ENCODE measurements at regions not wholly inside any gene's neighbourhood (a gene's known extent, or its start where the extent isn't known, plus 50 kb on each side); places are given as distances from the start of the nearest gene placed in this dataset.
"Not testable (repeated sequence)": the region's sequence is repeated elsewhere in the genome, so short reads cannot be mapped to it uniquely, and the experiment has no call there.

DNA sequence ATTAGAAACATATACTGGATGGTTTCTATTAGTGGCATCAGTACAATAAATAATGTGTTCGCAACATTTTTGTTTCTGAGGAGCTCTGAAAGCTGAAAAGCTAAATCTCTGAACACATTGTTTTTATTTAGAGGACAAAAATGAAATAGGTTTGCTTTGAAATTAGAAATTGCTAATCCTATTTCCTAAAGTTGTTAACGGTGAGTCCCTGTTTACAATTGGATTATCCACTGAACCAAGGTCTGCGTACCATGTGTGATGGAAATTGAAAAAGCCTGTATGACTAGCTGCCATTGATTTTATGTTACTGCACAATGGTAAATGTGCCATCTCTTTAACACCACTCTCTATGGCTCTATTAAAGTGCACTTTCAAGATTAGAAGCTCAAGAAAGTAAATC, 297.7 kb upstream of the NUDT12 start (continued):
- TF ChIP-seq, protein P1, sequence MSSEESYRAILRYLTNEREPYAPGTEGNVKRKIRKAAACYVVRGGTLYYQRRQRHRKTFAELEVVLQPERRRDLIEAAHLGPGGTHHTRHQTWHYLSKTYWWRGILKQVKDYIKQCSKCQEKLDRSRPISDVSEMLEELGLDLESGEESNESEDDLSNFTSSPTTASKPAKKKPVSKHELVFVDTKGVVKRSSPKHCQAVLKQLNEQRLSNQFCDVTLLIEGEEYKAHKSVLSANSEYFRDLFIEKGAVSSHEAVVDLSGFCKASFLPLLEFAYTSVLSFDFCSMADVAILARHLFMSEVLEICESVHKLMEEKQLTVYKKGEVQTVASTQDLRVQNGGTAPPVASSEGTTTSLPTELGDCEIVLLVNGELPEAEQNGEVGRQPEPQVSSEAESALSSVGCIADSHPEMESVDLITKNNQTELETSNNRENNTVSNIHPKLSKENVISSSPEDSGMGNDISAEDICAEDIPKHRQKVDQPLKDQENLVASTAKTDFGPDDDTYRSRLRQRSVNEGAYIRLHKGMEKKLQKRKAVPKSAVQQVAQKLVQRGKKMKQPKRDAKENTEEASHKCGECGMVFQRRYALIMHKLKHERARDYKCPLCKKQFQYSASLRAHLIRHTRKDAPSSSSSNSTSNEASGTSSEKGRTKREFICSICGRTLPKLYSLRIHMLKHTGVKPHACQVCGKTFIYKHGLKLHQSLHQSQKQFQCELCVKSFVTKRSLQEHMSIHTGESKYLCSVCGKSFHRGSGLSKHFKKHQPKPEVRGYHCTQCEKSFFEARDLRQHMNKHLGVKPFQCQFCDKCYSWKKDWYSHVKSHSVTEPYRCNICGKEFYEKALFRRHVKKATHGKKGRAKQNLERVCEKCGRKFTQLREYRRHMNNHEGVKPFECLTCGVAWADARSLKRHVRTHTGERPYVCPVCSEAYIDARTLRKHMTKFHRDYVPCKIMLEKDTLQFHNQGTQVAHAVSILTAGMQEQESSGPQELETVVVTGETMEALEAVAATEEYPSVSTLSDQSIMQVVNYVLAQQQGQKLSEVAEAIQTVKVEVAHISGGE (tag by site-specific recombination; conservative IDR thresholded peaks at IDR 0.05; ENCODE audit: low read depth) = no peak
- no peak for TF ChIP-seq ZNF433 (tag by site-specific recombination; IDR thresholded peaks at IDR 0.05; ENCODE audit: low read depth)
- TF ChIP-seq, protein P2, sequence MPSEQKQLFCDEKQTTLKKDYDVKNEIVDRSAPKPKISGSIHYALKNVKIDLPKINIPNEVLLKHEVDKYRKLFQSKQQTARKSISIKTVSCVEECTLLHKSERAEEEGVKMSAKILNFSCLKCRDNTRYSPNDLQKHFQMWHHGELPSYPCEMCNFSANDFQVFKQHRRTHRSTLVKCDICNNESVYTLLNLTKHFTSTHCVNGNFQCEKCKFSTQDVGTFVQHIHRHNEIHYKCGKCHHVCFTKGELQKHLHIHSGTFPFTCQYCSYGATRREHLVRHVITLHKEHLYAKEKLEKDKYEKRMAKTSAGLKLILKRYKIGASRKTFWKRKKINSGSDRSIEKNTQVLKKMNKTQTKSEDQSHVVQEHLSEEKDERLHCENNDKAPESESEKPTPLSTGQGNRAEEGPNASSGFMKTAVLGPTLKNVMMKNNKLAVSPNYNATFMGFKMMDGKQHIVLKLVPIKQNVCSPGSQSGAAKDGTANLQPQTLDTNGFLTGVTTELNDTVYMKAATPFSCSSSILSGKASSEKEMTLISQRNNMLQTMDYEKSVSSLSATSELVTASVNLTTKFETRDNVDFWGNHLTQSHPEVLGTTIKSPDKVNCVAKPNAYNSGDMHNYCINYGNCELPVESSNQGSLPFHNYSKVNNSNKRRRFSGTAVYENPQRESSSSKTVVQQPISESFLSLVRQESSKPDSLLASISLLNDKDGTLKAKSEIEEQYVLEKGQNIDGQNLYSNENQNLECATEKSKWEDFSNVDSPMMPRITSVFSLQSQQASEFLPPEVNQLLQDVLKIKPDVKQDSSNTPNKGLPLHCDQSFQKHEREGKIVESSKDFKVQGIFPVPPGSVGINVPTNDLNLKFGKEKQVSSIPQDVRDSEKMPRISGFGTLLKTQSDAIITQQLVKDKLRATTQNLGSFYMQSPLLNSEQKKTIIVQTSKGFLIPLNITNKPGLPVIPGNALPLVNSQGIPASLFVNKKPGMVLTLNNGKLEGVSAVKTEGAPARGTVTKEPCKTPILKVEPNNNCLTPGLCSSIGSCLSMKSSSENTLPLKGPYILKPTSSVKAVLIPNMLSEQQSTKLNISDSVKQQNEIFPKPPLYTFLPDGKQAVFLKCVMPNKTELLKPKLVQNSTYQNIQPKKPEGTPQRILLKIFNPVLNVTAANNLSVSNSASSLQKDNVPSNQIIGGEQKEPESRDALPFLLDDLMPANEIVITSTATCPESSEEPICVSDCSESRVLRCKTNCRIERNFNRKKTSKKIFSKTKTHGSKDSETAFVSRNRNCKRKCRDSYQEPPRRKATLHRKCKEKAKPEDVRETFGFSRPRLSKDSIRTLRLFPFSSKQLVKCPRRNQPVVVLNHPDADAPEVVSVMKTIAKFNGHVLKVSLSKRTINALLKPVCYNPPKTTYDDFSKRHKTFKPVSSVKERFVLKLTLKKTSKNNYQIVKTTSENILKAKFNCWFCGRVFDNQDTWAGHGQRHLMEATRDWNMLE (tag by site-specific recombination; conservative IDR thresholded peaks at IDR 0.05; ENCODE audit: low read depth) = no peak

DNA sequence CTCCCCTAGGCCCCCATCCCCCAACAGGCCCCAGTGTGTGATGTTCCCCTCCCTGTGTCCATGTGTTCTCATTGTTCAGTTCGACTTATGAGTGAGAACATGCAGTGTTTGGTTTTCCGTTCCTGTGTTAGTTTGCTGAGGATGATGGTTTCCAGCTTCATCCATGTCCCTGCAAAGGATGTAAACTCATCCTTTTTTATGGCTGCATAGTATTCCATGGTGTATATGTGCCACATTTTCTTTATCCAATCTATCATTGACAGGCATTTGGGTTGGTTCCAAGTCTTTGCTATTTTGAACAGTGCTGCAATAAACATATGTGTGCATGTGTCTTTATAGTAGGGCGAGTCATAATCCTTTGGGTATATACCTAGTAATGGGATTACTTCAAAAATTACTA, 295.8 kb upstream of the NUDT12 start:
- H3K4me3 ChIP-seq (ENCODE audit: low read depth, low read length); H3K9me3 ChIP-seq (ENCODE audit: control insufficient read depth, insufficient read depth, low read depth, low read length); H3K27ac ChIP-seq (ENCODE audit: extremely low read depth, low read depth, low read length); H3K4me1 ChIP-seq (ENCODE audit: control insufficient read depth, insufficient read depth, low read length); H3K36me3 ChIP-seq (ENCODE audit: control insufficient read depth in 2 of 2, insufficient read depth in 1 of 2, low read length in 2 of 2); POLR2A ChIA-PET: not testable (repeated sequence)
- CTCF ChIA-PET = interaction anchor here (1.7 kb wide), 1 partner anchor 29 kb away, joined by 6 read pairs; no protein-coding TSS in a partner anchor
- TF ChIP-seq, protein P3, sequence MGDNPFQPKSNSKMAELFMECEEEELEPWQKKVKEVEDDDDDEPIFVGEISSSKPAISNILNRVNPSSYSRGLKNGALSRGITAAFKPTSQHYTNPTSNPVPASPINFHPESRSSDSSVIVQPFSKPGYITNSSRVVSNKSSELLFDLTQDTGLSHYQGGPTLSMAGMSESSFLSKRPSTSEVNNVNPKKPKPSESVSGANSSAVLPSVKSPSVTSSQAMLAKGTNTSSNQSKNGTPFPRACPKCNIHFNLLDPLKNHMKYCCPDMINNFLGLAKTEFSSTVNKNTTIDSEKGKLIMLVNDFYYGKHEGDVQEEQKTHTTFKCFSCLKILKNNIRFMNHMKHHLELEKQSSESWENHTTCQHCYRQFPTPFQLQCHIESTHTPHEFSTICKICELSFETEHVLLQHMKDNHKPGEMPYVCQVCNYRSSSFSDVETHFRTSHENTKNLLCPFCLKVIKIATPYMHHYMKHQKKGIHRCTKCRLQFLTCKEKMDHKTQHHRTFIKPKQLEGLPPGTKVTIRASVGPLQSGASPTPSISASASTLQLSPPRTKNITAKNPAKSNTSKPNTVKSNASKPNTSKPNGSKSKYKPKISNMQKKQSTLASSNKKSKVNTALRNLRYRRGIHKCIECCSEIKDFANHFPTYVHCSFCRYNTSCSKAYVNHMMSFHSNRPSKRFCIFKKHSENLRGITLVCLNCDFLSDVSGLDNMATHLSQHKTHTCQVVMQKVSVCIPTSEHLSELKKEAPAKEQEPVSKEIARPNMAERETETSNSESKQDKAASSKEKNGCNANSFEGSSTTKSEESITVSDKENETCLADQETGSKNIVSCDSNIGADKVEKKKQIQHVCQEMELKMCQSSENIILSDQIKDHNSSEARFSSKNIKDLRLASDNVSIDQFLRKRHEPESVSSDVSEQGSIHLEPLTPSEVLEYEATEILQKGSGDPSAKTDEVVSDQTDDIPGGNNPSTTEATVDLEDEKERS (tag by site-specific recombination; IDR thresholded peaks at IDR 0.05) = 0 out of 2 replicates have a peak, but pooled peaks have one; percentile 9
- TF ChIP-seq ZNF146 (tag by site-specific recombination; IDR thresholded peaks at IDR 0.05) = peak; percentile 60; the same call in 1 of the 2 replicates

DNA sequence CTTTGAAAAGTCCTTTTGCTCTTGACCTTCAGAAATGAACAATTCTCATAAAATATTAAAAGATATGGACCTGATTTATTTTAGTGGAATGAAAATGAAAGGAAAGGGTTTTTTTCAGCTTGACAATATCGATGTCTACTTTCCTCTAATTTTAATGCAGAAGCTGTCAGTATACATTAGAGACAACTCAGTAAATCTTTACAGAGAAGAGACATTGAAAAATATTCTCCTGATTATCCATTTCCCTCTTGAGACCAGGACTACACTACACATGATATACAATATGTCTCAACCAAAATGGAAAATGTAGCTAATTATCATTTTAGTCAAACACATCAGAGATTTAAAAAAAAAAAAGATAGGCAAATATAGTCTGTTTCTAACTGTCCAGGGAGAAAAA, 288.5 kb upstream of the NUDT12 start:
- TF ChIP-seq ZNF184 (tag by site-specific recombination; IDR thresholded peaks at IDR 0.05) = no peak
- H3K4me3 ChIP-seq (ENCODE audit: low read depth, low read length) = no peak overlapping the region
- ChIA-PET CTCF (interaction anchor here (0.5 to 2.0 kb wide), 2 partner anchors 22 to 157 kb away, joined by 3 to 7 read pairs; no protein-coding TSS in a partner anchor), POLR2A (no interaction called here)
- H3K4me1 ChIP-seq (ENCODE audit: control insufficient read depth, insufficient read depth, low read length) = no peaks in the 10 kb centered on the region
- H3K9me3 ChIP-seq (ENCODE audit: control insufficient read depth, insufficient read depth, low read depth, low read length) = no peaks in the 10 kb centered on the region
- no peaks in the 10 kb centered on the region for H3K36me3 ChIP-seq (ENCODE audit: control insufficient read depth in 2 of 2, insufficient read depth in 1 of 2, low read length in 2 of 2)
- H3K27ac ChIP-seq (ENCODE audit: extremely low read depth, low read depth, low read length) = no peak overlapping the region

DNA sequence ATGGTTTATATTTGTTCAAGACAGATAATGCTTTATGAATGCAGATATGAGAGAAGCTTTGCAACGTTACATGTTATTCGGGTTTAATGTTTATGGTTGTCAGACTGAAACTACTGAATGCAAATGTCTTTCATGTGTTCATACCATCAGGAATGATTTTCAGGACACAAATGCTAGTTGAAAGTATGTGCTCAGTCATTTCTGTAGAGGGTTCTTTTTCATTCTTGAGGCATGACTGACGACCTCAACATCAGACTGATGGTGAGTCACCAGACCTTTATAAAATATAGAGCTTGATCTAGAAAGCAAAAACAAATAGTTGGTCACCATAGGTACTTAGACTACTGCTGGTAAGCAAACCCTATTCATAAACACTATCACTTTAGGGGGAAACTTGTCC, 287.3 kb upstream of the NUDT12 start:
- no peak overlapping the region for H3K4me3 ChIP-seq (ENCODE audit: low read depth, low read length)
- no peak overlapping the region for H3K27ac ChIP-seq (ENCODE audit: extremely low read depth, low read depth, low read length)
- CTCF ChIA-PET = interaction anchor here (2.0 kb wide), 1 partner anchor 20 kb away, joined by 7 read pairs; no protein-coding TSS in a partner anchor
- no peaks in the 10 kb centered on the region for H3K4me1 ChIP-seq (ENCODE audit: control insufficient read depth, insufficient read depth, low read length)
- no peaks in the 10 kb centered on the region for H3K36me3 ChIP-seq (ENCODE audit: control insufficient read depth in 2 of 2, insufficient read depth in 1 of 2, low read length in 2 of 2)
- no peaks in the 10 kb centered on the region for H3K9me3 ChIP-seq (ENCODE audit: control insufficient read depth, insufficient read depth, low read depth, low read length)
- POLR2A ChIA-PET = no interaction called here
- TF ChIP-seq KLF10 (tag by site-specific recombination; IDR thresholded peaks at IDR 0.05) (no peak), ZNF324 (tag by site-specific recombination; IDR thresholded peaks at IDR 0.05) (no peak), ZNF48 (tag by site-specific recombination; IDR thresholded peaks at IDR 0.05) (no peak), GLIS2 (tag by site-specific recombination; IDR thresholded peaks at IDR 0.05) (no peak)
- TF ChIP-seq, protein P4, sequence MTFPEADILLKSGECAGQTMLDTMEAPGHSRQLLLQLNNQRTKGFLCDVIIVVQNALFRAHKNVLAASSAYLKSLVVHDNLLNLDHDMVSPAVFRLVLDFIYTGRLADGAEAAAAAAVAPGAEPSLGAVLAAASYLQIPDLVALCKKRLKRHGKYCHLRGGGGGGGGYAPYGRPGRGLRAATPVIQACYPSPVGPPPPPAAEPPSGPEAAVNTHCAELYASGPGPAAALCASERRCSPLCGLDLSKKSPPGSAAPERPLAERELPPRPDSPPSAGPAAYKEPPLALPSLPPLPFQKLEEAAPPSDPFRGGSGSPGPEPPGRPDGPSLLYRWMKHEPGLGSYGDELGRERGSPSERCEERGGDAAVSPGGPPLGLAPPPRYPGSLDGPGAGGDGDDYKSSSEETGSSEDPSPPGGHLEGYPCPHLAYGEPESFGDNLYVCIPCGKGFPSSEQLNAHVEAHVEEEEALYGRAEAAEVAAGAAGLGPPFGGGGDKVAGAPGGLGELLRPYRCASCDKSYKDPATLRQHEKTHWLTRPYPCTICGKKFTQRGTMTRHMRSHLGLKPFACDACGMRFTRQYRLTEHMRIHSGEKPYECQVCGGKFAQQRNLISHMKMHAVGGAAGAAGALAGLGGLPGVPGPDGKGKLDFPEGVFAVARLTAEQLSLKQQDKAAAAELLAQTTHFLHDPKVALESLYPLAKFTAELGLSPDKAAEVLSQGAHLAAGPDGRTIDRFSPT (tag by site-specific recombination; IDR thresholded peaks at IDR 0.05) = no peak
- TF ChIP-seq, protein P5, sequence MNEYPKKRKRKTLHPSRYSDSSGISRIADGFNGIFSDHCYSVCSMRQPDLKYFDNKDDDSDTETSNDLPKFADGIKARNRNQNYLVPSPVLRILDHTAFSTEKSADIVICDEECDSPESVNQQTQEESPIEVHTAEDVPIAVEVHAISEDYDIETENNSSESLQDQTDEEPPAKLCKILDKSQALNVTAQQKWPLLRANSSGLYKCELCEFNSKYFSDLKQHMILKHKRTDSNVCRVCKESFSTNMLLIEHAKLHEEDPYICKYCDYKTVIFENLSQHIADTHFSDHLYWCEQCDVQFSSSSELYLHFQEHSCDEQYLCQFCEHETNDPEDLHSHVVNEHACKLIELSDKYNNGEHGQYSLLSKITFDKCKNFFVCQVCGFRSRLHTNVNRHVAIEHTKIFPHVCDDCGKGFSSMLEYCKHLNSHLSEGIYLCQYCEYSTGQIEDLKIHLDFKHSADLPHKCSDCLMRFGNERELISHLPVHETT (tag by site-specific recombination; IDR thresholded peaks at IDR 0.05) = no peak

All from HEK293 (cell line).